HEK293T (cell line): ENCODE measurements at regions not wholly inside any gene's neighbourhood (a gene's known extent, or its start where the extent isn't known, plus 50 kb on each side); places are given as distances from the start of the nearest gene placed in this dataset.

Experiments
- ARNT ChIP-seq: fragments of 450-650 bp; IDR thresholded peaks from 2 replicates; pipeline ENCODE4 v1.6.1; 2017; ENCODE audit warnings: mild to moderate bottlenecking
- BHLHE40 ChIP-seq: fragments of 450-650 bp; IDR thresholded peaks from 2 replicates; pipeline ENCODE4 v1.6.1; 2016; ENCODE audit warnings: mild to moderate bottlenecking, moderate library complexity, borderline replicate concordance
- ELF4 ChIP-seq: fragments of 450-650 bp; IDR thresholded peaks from 2 replicates; pipeline ENCODE4 v1.6.1; 2017; ENCODE audit warnings: antibody characterized with exemption
- FOXA1 ChIP-seq: fragments of 450-650 bp; IDR thresholded peaks from 2 replicates; pipeline ENCODE4 v1.6.1; 2016; ENCODE audit warnings: mild to moderate bottlenecking
- FOXK2 ChIP-seq: fragments of 450-650 bp; IDR thresholded peaks from 2 replicates; pipeline ENCODE4 v1.6.1; 2016; ENCODE audit warnings: mild to moderate bottlenecking
- FOXM1 ChIP-seq: fragments of 450-650 bp; IDR thresholded peaks from 2 replicates; pipeline ENCODE4 v1.6.1; 2017; ENCODE audit warnings: mild to moderate bottlenecking, borderline replicate concordance
- LEF1 ChIP-seq: fragments of 450-650 bp; IDR thresholded peaks from 2 replicates; pipeline ENCODE4 v1.6.1; 2017; ENCODE audit warnings: mild to moderate bottlenecking, borderline replicate concordance
- NFRKB ChIP-seq: fragments of 450-650 bp; IDR thresholded peaks from 2 replicates; pipeline ENCODE4 v1.6.1; 2016; ENCODE audit warnings: mild to moderate bottlenecking, moderate library complexity
- SP1 ChIP-seq: fragments of 450-650 bp; IDR thresholded peaks from 2 replicates; pipeline ENCODE4 v1.6.1; 2017
- SUZ12 ChIP-seq: fragments of 450-650 bp; IDR thresholded peaks from 2 replicates; pipeline ENCODE4 v1.6.1; 2016; ENCODE audit warnings: mild to moderate bottlenecking
- TARDBP ChIP-seq: fragments of 450-650 bp; IDR thresholded peaks from 2 replicates; pipeline ENCODE4 v1.6.1; 2016
- ZNF384 ChIP-seq: fragments of 450-650 bp; IDR thresholded peaks from 2 replicates; pipeline ENCODE4 v1.6.1; 2016

GRCh38 chr2:204268458-204268857 is 276.8 kb upstream of the PARD3B start:
- TF ChIP-seq LEF1 (no peak), FOXM1 (no peak), NFRKB (no peak), BHLHE40 (no peak), FOXK2 (no peak), SUZ12 (no peak), SP1 (no peak), ARNT (no peak), TARDBP (no peak), FOXA1 (no peak), ZNF384 (no peak), ELF4 (no peak)
